ENCODE measurements at regions not wholly inside any gene's neighbourhood (a gene's known extent, or its start where the extent isn't known, plus 50 kb on each side); places are given as distances from the start of the nearest gene placed in this dataset.
"Not testable (repeated sequence)": the region's sequence is repeated elsewhere in the genome, so short reads cannot be mapped to it uniquely, and the experiment has no call there.

- no peak for DNase-seq (ENCODE audit: low read depth)
These were observed 82.8 kb upstream of the TMEM18 start for GRCh38 chr2:760001-760400.

- no peak for DNase-seq (ENCODE audit: low read depth)
These were observed 81.0 kb upstream of the TMEM18 start for GRCh38 chr2:758073-758820.

GRCh38 chr2:753123-753522, 75.9 kb upstream of the TMEM18 start:
- no peak for DNase-seq (ENCODE audit: low read depth)

- DNase-seq (ENCODE audit: low read depth): no peak
These were observed 74.3 kb upstream of the TMEM18 start for GRCh38 chr2:751474-751873.

- no peak for DNase-seq (ENCODE audit: low read depth)
These were observed 73.4 kb upstream of the TMEM18 start for GRCh38 chr2:750628-751027.

- no peak for DNase-seq (ENCODE audit: low read depth)
These were observed 70.7 kb upstream of the TMEM18 start for GRCh38 chr2:747762-748351.

- no peak for DNase-seq (ENCODE audit: low read depth)
These were observed 69.5 kb upstream of the TMEM18 start for GRCh38 chr2:746697-747096.

GRCh38 chr2:744088-744487, 66.9 kb upstream of the TMEM18 start:
- no peak for DNase-seq (ENCODE audit: low read depth)

GRCh38 chr2:742221-742620, 65.0 kb upstream of the TMEM18 start:
- DNase-seq (ENCODE audit: low read depth): no peak

- DNase-seq (ENCODE audit: low read depth): no peak
These were observed 63.9 kb upstream of the TMEM18 start for GRCh38 chr2:741195-741496.

- peak; percentile 97 for DNase-seq (ENCODE audit: low read depth)
These were observed 63.4 kb upstream of the TMEM18 start for GRCh38 chr2:740322-741194.

GRCh38 chr2:739864-740321, 62.7 kb upstream of the TMEM18 start:
- not testable (repeated sequence) for DNase-seq (ENCODE audit: low read depth)

- no peak for DNase-seq (ENCODE audit: low read depth)
These were observed 59.7 kb upstream of the TMEM18 start for GRCh38 chr2:736939-737338.

GRCh38 chr2:735670-736218, 58.5 kb upstream of the TMEM18 start:
- no peak for DNase-seq (ENCODE audit: low read depth)

- no peak for DNase-seq (ENCODE audit: low read depth)
These were observed 57.3 kb upstream of the TMEM18 start for GRCh38 chr2:734496-734895.

- no peak for DNase-seq (ENCODE audit: low read depth)
These were observed 56.3 kb upstream of the TMEM18 start for GRCh38 chr2:733495-733894.

- no peak for DNase-seq (ENCODE audit: low read depth)
These were observed 55.8 kb upstream of the TMEM18 start for GRCh38 chr2:733001-733400.

- DNase-seq (ENCODE audit: low read depth): no peak
These were observed 54.5 kb upstream of the TMEM18 start for GRCh38 chr2:731711-732110.

GRCh38 chr2:729376-729861, 52.2 kb upstream of the TMEM18 start:
- no peak for DNase-seq (ENCODE audit: low read depth)

GRCh38 chr2:728165-728564, 51.0 kb upstream of the TMEM18 start:
- no peak for DNase-seq (ENCODE audit: low read depth)

GRCh38 chr2:727071-727470, 49.9 kb upstream of the TMEM18 start:
- no peak for DNase-seq (ENCODE audit: low read depth)

Data from EH (cell line).